GM23248 (cell line): ENCODE measurements at regions not wholly inside any gene's neighbourhood (a gene's known extent, or its start where the extent isn't known, plus 50 kb on each side); places are given as distances from the start of the nearest gene placed in this dataset.

ENCODE experiments used
- DNase-seq: peaks from one replicate; pipeline ENCODE4 v3.0.0-alpha.2; 2015
- H2AFZ ChIP-seq: fragments of 200-600 bp; sonication (generic); 2 replicates; pipeline ENCODE4 v1.6.1; 2016; ENCODE audit warnings: antibody characterized with exemption
- H3F3A ChIP-seq: fragments of 200-600 bp; sonication (generic); 2 replicates; pipeline ENCODE4 v1.6.1; 2016; ENCODE audit warnings: mild to moderate bottlenecking, antibody characterized with exemption, mixed run types; ENCODE audit not compliant: insufficient read depth
- H3K27ac ChIP-seq: fragments of 200-600 bp; sonication (generic); 2 replicates; pipeline ENCODE4 v1.5.1; 2016; ENCODE audit warnings: mild to moderate bottlenecking
- H3K27me3 ChIP-seq: fragments of 200-600 bp; sonication (generic); replicated peaks from 2 replicates; pipeline ENCODE4 v1.6.1; 2016; ENCODE audit warnings: mild to moderate bottlenecking; ENCODE audit not compliant: insufficient read depth
- H3K36me3 ChIP-seq: fragments of 200-600 bp; sonication (generic); 2 replicates; pipeline ENCODE4 v1.6.1; 2016; ENCODE audit warnings: low read depth, mild to moderate bottlenecking
- H3K4me1 ChIP-seq: fragments of 200-600 bp; sonication (generic); 2 replicates; pipeline ENCODE4 v1.6.1; 2016; ENCODE audit warnings: mild to moderate bottlenecking; ENCODE audit not compliant: insufficient read depth
- H3K4me2 ChIP-seq: fragments of 200-600 bp; sonication (generic); one replicate; pipeline ENCODE4 v1.6.1; 2016; ENCODE audit warnings: mild to moderate bottlenecking; ENCODE audit not compliant: unreplicated experiment
- H3K4me3 ChIP-seq: fragments of 200-600 bp; sonication (generic); 2 replicates; pipeline ENCODE4 v1.5.1; 2016; ENCODE audit warnings: mild to moderate bottlenecking
- H3K79me2 ChIP-seq: fragments of 200-600 bp; sonication (generic); 2 replicates; pipeline ENCODE4 v1.6.1; 2016; ENCODE audit warnings: mild to moderate bottlenecking; ENCODE audit not compliant: insufficient read depth
- H3K9ac ChIP-seq: fragments of 200-600 bp; sonication (generic); 2 replicates; pipeline ENCODE4 v1.6.1; 2016; ENCODE audit warnings: mild to moderate bottlenecking
- H3K9me2 ChIP-seq: fragments of 200-600 bp; sonication (generic); 2 replicates; pipeline ENCODE4 v1.6.1; 2016; ENCODE audit warnings: mixed run types, mild to moderate bottlenecking, moderate library complexity; ENCODE audit not compliant: insufficient read depth
- H3K9me3 ChIP-seq: fragments of 200-600 bp; sonication (generic); one replicate; pipeline ENCODE4 v1.6.1; 2017; ENCODE audit warnings: low read depth
- H4K20me1 ChIP-seq: fragments of 200-600 bp; sonication (generic); 2 replicates; pipeline ENCODE4 v1.6.0; 2016; ENCODE audit not compliant: insufficient read depth
- EZH2 ChIP-seq: fragments of 200-600 bp; sonication (generic); IDR thresholded peaks from 2 replicates; pipeline ENCODE4 v1.6.1; 2018; ENCODE audit warnings: antibody characterized with exemption, mild to moderate bottlenecking; ENCODE audit not compliant: insufficient read depth, poor library complexity, severe bottlenecking
- EZH2phosphoT487 ChIP-seq: fragments of 200-600 bp; sonication (generic); IDR thresholded peaks from 2 replicates; pipeline ENCODE4 v1.6.1; 2018; ENCODE audit warnings: antibody characterized with exemption, moderate library complexity, mild to moderate bottlenecking, low read depth; ENCODE audit not compliant: insufficient read depth
- WGBS, 2 experiments: methylation state at CpG; one replicate each; pipeline ENCODE4 v1.1.6; 2015 to 2017; ENCODE audit warnings: low lambda C conversion rate in 2 of 2, low coverage in 1 of 2; ENCODE audit errors: missing lambda C conversion rate in 2 of 2; 5-methylcytosine and 5-hydroxymethylcytosine counted together
- in situ Hi-C: fragments of 300-500 bp; cut with MboI; formaldehyde crosslinking; loops from 2 replicates; pipeline ENCODE4 v1.15.0; 2020

GRCh38 chr4:160675550-160675949, 1488.2 kb downstream of the FSTL5 start:
- H3K9me2 ChIP-seq, result no peaks in the 10 kb centered on the region
- no peak overlapping the region for H3K4me3 ChIP-seq
- no peak for TF ChIP-seq EZH2phosphoT487
- TF ChIP-seq EZH2, result no peak
- H4K20me1 ChIP-seq, result no peaks in the 10 kb centered on the region
- no peak overlapping the region for H3K9ac ChIP-seq
- H3K4me1 ChIP-seq, result no peaks in the 10 kb centered on the region
- no peak for DNase-seq
- no peaks in the 10 kb centered on the region for H3K36me3 ChIP-seq
- no peaks in the 10 kb centered on the region for H3K27me3 ChIP-seq
- no peak overlapping the region for H2AFZ ChIP-seq
- no peak overlapping the region for H3K4me2 ChIP-seq
- H3F3A ChIP-seq, result no peaks in the 10 kb centered on the region
- no peak overlapping the region for H3K27ac ChIP-seq
- in situ Hi-C loops, result no loop called here
- no peaks in the 10 kb centered on the region for H3K9me3 ChIP-seq
- 49 to 62% methylated on average over 2 of the region's 2 CpGs for WGBS, 2 experiments
- no peaks in the 10 kb centered on the region for H3K79me2 ChIP-seq

DNA sequence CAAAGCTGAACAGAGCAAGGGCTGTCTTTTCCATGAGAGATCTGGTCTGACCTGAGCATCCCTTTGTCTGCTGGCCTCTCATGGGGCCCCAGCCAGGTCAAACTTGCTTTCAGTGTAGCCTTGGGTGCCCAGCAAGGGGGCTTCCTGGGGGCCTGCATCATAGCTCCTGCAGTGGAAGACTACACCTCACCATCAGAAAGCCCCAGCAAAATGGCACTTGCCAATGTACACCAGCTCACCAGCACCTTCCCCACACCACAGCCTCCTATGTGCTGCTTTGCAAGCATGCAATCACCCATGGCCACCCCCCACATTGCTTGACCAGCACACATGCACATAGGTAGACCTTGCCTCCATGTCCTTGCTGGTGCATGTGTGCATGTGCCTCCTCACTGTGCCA, 1478.1 kb downstream of the FSTL5 start:
- Histone ChIP-seq H3K36me3 (no peaks in the 10 kb centered on the region), H3K9me3 (no peaks in the 10 kb centered on the region), H2AFZ (no peak overlapping the region), H3K27me3 (no peaks in the 10 kb centered on the region), H3K4me2 (no peak overlapping the region), H4K20me1 (no peaks in the 10 kb centered on the region), H3K4me1 (no peaks in the 10 kb centered on the region), H3K9me2 (no peaks in the 10 kb centered on the region), H3K79me2 (no peaks in the 10 kb centered on the region), H3K27ac (no peak overlapping the region), H3K4me3 (no peak overlapping the region), H3F3A (no peaks in the 10 kb centered on the region), H3K9ac (no peak overlapping the region)
- in situ Hi-C loops, result no loop called here
- DNase-seq, result no peak
- no peak for TF ChIP-seq EZH2phosphoT487
- TF ChIP-seq EZH2, result no peak

- Histone ChIP-seq H3K36me3 (no peaks in the 10 kb centered on the region), H3K4me2 (no peak overlapping the region), H3K79me2 (no peaks in the 10 kb centered on the region), H2AFZ (no peak overlapping the region), H3K27ac (no peak overlapping the region), H3K4me1 (no peaks in the 10 kb centered on the region), H3K9ac (no peak overlapping the region), H3K9me3 (no peaks in the 10 kb centered on the region), H3F3A (no peaks in the 10 kb centered on the region), H4K20me1 (no peaks in the 10 kb centered on the region), H3K9me2 (no peaks in the 10 kb centered on the region), H3K27me3 (no peaks in the 10 kb centered on the region), H3K4me3 (no peak overlapping the region)
- no peak for TF ChIP-seq EZH2
- TF ChIP-seq EZH2phosphoT487, result no peak
- in situ Hi-C loops, result no loop called here
- DNase-seq, result no peak
- 23 to 30% methylated on average over 4 of the region's 4 CpGs for WGBS, 2 experiments
Observed at GRCh38 chr4:160701671-160702070, 1462.1 kb downstream of the FSTL5 start.

- TF ChIP-seq EZH2 (no peak), EZH2phosphoT487 (no peak)
Observed at GRCh38 chr4:160709026-160709425, 1454.8 kb downstream of the FSTL5 start.

DNA sequence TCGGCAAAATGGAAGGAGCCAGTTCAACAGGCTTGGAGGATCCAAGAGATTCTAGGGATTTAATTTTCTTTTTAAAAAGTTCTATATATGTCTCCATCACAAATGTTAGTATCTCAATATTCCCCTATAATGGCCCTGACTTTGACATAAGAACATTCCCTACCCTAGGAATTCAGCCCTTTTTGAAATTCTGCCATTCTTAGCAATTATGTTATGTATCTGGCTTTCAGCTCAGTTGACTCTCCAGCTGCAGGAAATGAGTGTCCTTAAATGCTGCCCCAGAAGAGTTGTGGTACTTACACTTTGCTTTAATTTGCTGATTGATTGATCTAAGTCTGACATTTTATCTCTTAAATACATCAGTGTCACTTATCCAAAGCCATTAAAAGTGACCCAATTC, 1454.3 kb downstream of the FSTL5 start:
- Histone ChIP-seq H3K4me1 (no peaks in the 10 kb centered on the region), H2AFZ (no peak overlapping the region)
- no peak for DNase-seq

More at GRCh38 chr4:160709026-160709425, 1454.8 kb downstream of the FSTL5 start:
- WGBS, 2 experiments, result 0% methylated on average over 2 of the region's 2 CpGs
- no peak overlapping the region for H3K9ac ChIP-seq
- H4K20me1 ChIP-seq, result no peaks in the 10 kb centered on the region
- H3K27ac ChIP-seq, result no peak overlapping the region
- no peak overlapping the region for H3K4me3 ChIP-seq
- H3K36me3 ChIP-seq, result no peaks in the 10 kb centered on the region
- no peak for DNase-seq
- H3K9me3 ChIP-seq, result no peaks in the 10 kb centered on the region
- H3K4me2 ChIP-seq, result no peak overlapping the region
- no peak overlapping the region for H2AFZ ChIP-seq
- no peaks in the 10 kb centered on the region for H3K4me1 ChIP-seq
- no peaks in the 10 kb centered on the region for H3K79me2 ChIP-seq
- in situ Hi-C loops, result no loop called here
- H3K9me2 ChIP-seq, result no peaks in the 10 kb centered on the region
- H3F3A ChIP-seq, result no peaks in the 10 kb centered on the region
- H3K27me3 ChIP-seq, result no peaks in the 10 kb centered on the region

More for the DNA sequence above, 1454.3 kb downstream of the FSTL5 start:
- Histone ChIP-seq H3K27ac (no peak overlapping the region), H3K27me3 (no peaks in the 10 kb centered on the region), H3K9ac (no peak overlapping the region), H3K9me2 (no peaks in the 10 kb centered on the region), H3F3A (no peaks in the 10 kb centered on the region), H3K4me3 (no peak overlapping the region), H3K4me2 (no peak overlapping the region), H3K9me3 (no peaks in the 10 kb centered on the region), H3K79me2 (no peaks in the 10 kb centered on the region), H3K36me3 (no peaks in the 10 kb centered on the region), H4K20me1 (no peaks in the 10 kb centered on the region)
- no peak for TF ChIP-seq EZH2phosphoT487
- no peak for TF ChIP-seq EZH2
- 68 to 82% methylated on average over 1 of the region's 1 CpG for WGBS, 2 experiments
- in situ Hi-C loops, result no loop called here
